OCI-LY3 (cell line): ENCODE measurements at regions not wholly inside any gene's neighbourhood (a gene's known extent, or its start where the extent isn't known, plus 50 kb on each side); places are given as distances from the start of the nearest gene placed in this dataset.

Experiments used
- H2AFZ ChIP-seq: fragments of 200-600, 300-600 bp; shearing (Covaris generic); 2 replicates; pipeline ENCODE4 v1.6.0; 2014; ENCODE audit warnings: antibody characterized with exemption, low read depth, low read length
- H3K27ac ChIP-seq: fragments of 200-600, 300-600 bp; sonication (generic); 2 replicates; pipeline ENCODE4 v1.5.1; 2014; ENCODE audit warnings: mild to moderate bottlenecking, low read length, moderate library complexity, mixed read lengths
- H3K27me3 ChIP-seq: fragments of 200-600, 300-600 bp; sonication (generic); 2 replicates; pipeline ENCODE4 v1.6.1; 2014; ENCODE audit warnings: low read depth, low read length, mixed read lengths
- H3K36me3 ChIP-seq: fragments of 200-600, 300-600 bp; sonication (generic); replicated peaks from 2 replicates; pipeline ENCODE3; 2014; ENCODE audit warnings: low read depth, low read length, mixed read lengths
- H3K4me1 ChIP-seq: fragments of 300-600, 200-600 bp; sonication (generic); 2 replicates; pipeline ENCODE4 v1.6.1; 2014; ENCODE audit warnings: low read length, mixed read lengths
- H3K4me2 ChIP-seq: fragments of 200-600, 300-600 bp; sonication (generic); 2 replicates; pipeline ENCODE4 v1.6.1; 2014; ENCODE audit warnings: low read length, mixed read lengths
- H3K4me3 ChIP-seq: fragments of 300-600, 200-600 bp; sonication (generic); 2 replicates; pipeline ENCODE4 v1.5.1; 2014; ENCODE audit warnings: antibody characterized with exemption, mild to moderate bottlenecking, low read length, moderate library complexity
- H3K79me2 ChIP-seq: fragments of 300-600, 200-600 bp; shearing (Covaris generic); 2 replicates; pipeline ENCODE4 v1.6.1; 2014; ENCODE audit warnings: mild to moderate bottlenecking, low read length, mixed read lengths
- H3K9ac ChIP-seq: fragments of 300-600, 200-600 bp; shearing (Covaris generic); 2 replicates; pipeline ENCODE4 v1.6.0; 2014; ENCODE audit warnings: mild to moderate bottlenecking, low read length, moderate library complexity
- H3K9me3 ChIP-seq: fragments of 200-600, 300-600 bp; shearing (Covaris generic); 2 replicates; pipeline ENCODE4 v1.6.1; 2014; ENCODE audit warnings: low read length, mixed read lengths; ENCODE audit not compliant: insufficient read depth
- H4K20me1 ChIP-seq: fragments of 200-600, 300-600 bp; sonication (generic); 2 replicates; pipeline ENCODE4 v1.6.1; 2016; ENCODE audit warnings: low read length, mixed read lengths; ENCODE audit not compliant: insufficient read depth
- CTCF ChIP-seq: fragments of 200-600, 300-600 bp; sonication (generic); IDR thresholded peaks from 2 replicates; pipeline ENCODE4 v1.5.1; 2014; ENCODE audit warnings: antibody characterized with exemption, low read length, low read depth
- EZH2phosphoT487 ChIP-seq: fragments of 200-600 bp; shearing (Covaris generic); IDR thresholded peaks from 2 replicates; pipeline ENCODE4 v1.6.1; 2018; ENCODE audit warnings: antibody characterized with exemption, mixed run types, low read depth

DNA sequence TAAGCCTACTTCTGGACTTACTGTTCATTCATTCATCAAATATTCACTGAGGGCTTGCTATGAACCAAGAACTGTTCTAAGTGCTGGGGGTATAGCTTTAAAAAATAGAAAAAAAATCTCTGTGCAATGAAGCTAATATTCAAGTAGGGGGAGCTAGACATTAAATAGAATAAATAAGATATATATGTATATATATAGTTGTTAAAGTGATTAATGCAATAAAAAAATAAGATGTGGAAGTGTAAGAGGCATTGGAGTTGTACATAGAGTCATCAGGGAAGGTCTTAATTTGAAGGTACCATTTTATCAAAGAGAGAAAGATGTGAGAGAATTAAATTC, 181.2 kb upstream of the AGR3 start:
- TF ChIP-seq EZH2phosphoT487 (no peak), CTCF (peak; percentile 9; the same call in 1 of the 2 replicates)
- Histone ChIP-seq H3K27ac (peak overlapping the region; percentile 87), H3K79me2 (no peaks in the 10 kb centered on the region), H2AFZ (peak overlapping the region; percentile 2; the same call in 1 of the 2 replicates), H3K9me3 (no peaks in the 10 kb centered on the region), H3K27me3 (no peaks in the 10 kb centered on the region), H3K4me1 (peaks cover 82% of the 10 kb centered on the region), H3K9ac (peak overlapping the region; percentile 69), H3K4me2 (peak overlapping the region; percentile 52), H4K20me1 (no peaks in the 10 kb centered on the region), H3K36me3 (no peaks in the 10 kb centered on the region), H3K4me3 (no peak overlapping the region)

- Histone ChIP-seq H3K27me3 (no peaks in the 10 kb centered on the region), H3K4me3 (peak overlapping the region; percentile 8; the same call in 1 of the 2 replicates), H3K9ac (peak overlapping the region; percentile 98), H3K27ac (peak overlapping the region; percentile 100), H4K20me1 (no peaks in the 10 kb centered on the region), H3K4me1 (peaks cover 80% of the 10 kb centered on the region), H3K79me2 (no peaks in the 10 kb centered on the region), H2AFZ (no peak overlapping the region), H3K4me2 (peak overlapping the region; percentile 85), H3K9me3 (no peaks in the 10 kb centered on the region), H3K36me3 (peaks cover under 1% of the 10 kb centered on the region)
- TF ChIP-seq EZH2phosphoT487: no peak
- no peak for TF ChIP-seq CTCF
Observed at GRCh38 chr7:17067691-17068090, 185.9 kb upstream of the AGR3 start.

GRCh38 chr7:17069146-17069545, 187.4 kb upstream of the AGR3 start:
- no peak for TF ChIP-seq CTCF
- no peak for TF ChIP-seq EZH2phosphoT487

DNA sequence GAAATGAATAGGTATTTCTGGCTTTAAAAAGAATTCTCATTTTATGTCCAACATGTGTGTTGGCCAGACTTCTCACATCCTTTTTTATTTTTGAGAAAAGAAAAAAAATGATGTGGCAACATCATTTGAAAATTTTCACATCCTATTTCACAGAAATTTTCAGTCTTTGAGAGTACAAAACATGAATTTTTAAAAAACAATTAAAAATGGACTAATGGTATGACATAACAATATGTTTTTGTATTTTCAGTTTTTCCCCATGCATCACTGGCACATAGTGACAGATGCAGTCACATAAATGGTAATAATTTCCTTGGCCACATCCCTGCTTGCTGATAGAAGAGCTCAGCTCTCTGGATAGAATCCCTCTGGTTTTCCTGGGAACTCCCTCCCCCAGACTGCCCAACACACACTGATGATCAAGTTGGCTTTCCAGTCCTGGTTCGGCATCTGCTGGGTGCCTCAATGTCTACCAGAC, 188.5 kb upstream of the AGR3 start:
- Histone ChIP-seq H3K27ac (peak overlapping the region; percentile 100), H3K4me3 (peak overlapping the region; percentile 27; the same call in 1 of the 2 replicates), H3K36me3 (peaks cover 17% of the 10 kb centered on the region), H4K20me1 (no peaks in the 10 kb centered on the region), H3K4me1 (peaks cover 62% of the 10 kb centered on the region), H3K27me3 (no peaks in the 10 kb centered on the region), H2AFZ (no peak overlapping the region), H3K9ac (peak overlapping the region; percentile 98), H3K79me2 (no peaks in the 10 kb centered on the region), H3K9me3 (0 out of 2 replicates have a peak, but pooled peaks cover 8% of the 10 kb centered on the region), H3K4me2 (peak overlapping the region; percentile 85)
- TF ChIP-seq EZH2phosphoT487 (no peak), CTCF (no peak)

More at GRCh38 chr7:17069146-17069545, 187.4 kb upstream of the AGR3 start:
- Histone ChIP-seq H3K27ac (peak overlapping the region; percentile 100), H3K4me3 (peak overlapping the region; percentile 60), H3K9ac (peak overlapping the region; percentile 98), H3K27me3 (no peaks in the 10 kb centered on the region), H3K4me1 (peaks cover 73% of the 10 kb centered on the region), H2AFZ (no peak overlapping the region), H3K9me3 (no peaks in the 10 kb centered on the region), H3K36me3 (peaks cover 7% of the 10 kb centered on the region), H4K20me1 (no peaks in the 10 kb centered on the region), H3K4me2 (peak overlapping the region; percentile 85), H3K79me2 (no peaks in the 10 kb centered on the region)
